Activated CD8-positive, alpha-beta T cell treated with anti-CD3 and anti-CD28 coated beads for 36 hours (primary cell): ENCODE measurements at regions not wholly inside any gene's neighbourhood (a gene's known extent, or its start where the extent isn't known, plus 50 kb on each side); places are given as distances from the start of the nearest gene placed in this dataset.
"Not testable (repeated sequence)": the region's sequence is repeated elsewhere in the genome, so short reads cannot be mapped to it uniquely, and the experiment has no call there.

Source experiments
- ATAC-seq: fragments of 200-7000 bp; cut with Tn5 transposase; one replicate; pipeline ENCODE4 v1.10.0; 2021; ENCODE audit warnings: mild to moderate bottlenecking, moderate library complexity
- CTCF ChIA-PET: fragments of 350-600 bp; sonication (Branson Sonifier 250); formaldehyde crosslinking; loops from one replicate; lab custom pipeline; 2021; ENCODE audit warnings: antibody characterized with exemption; lab: Charles Lee
- POLR2A ChIA-PET: fragments of 350-600 bp; sonication (Branson Sonifier 250); formaldehyde crosslinking; loops from one replicate; lab custom pipeline; 2021; ENCODE audit warnings: antibody characterized with exemption; lab: Charles Lee
- DNase-seq: peaks from one replicate; pipeline ENCODE4 v3.0.0-alpha.2; 2020
- H3K27ac Mint-ChIP-seq: one replicate; pipeline ENCODE4 v1.8.0; 2021; ENCODE audit warnings: mild to moderate bottlenecking, mixed read lengths
- H3K27me3 Mint-ChIP-seq: one replicate; pipeline ENCODE4 v1.8.0; 2021; ENCODE audit warnings: mixed read lengths
- H3K36me3 Mint-ChIP-seq: one replicate; pipeline ENCODE4 v1.8.0; 2021; ENCODE audit warnings: low read depth, mixed read lengths
- H3K4me1 Mint-ChIP-seq: one replicate; pipeline ENCODE4 v1.8.0; 2021; ENCODE audit warnings: low read depth, mixed read lengths
- H3K4me3 Mint-ChIP-seq: one replicate; pipeline ENCODE4 v1.8.0; 2021; ENCODE audit warnings: mild to moderate bottlenecking, moderate library complexity, mixed read lengths
- H3K9me3 Mint-ChIP-seq: one replicate; pipeline ENCODE4 v1.8.0; 2021; ENCODE audit warnings: mixed read lengths
- CTCF ChIP-seq: fragments of 200-600 bp; IDR thresholded peaks from one replicate; pipeline ENCODE4 v1.8.0; 2022; ENCODE audit warnings: antibody characterized with exemption, mild to moderate bottlenecking
- intact Hi-C: fragments of 100-400 bp; cut with micrococcal nuclease; formaldehyde crosslinking; loops from one replicate; pipeline ENCODE4 v1.10.0; 2022

GRCh38 chr5:2353871-2354440, 397.5 kb downstream of the IRX2 start:
- ChIA-PET POLR2A (no interaction called here), CTCF (no interaction called here)
- no peaks in the 10 kb centered on the region for H3K36me3 Mint-ChIP-seq
- H3K9me3 Mint-ChIP-seq, result peaks cover 8% of the 10 kb centered on the region
- no peaks in the 10 kb centered on the region for H3K4me1 Mint-ChIP-seq
- no peaks in the 10 kb centered on the region for H3K27me3 Mint-ChIP-seq
- ATAC-seq (no peak), DNase-seq (no peak)
- intact Hi-C loops, result no loop called here
- H3K4me3 Mint-ChIP-seq, result no peak overlapping the region
- no peak overlapping the region for H3K27ac Mint-ChIP-seq
- TF ChIP-seq CTCF, result no peak

DNA sequence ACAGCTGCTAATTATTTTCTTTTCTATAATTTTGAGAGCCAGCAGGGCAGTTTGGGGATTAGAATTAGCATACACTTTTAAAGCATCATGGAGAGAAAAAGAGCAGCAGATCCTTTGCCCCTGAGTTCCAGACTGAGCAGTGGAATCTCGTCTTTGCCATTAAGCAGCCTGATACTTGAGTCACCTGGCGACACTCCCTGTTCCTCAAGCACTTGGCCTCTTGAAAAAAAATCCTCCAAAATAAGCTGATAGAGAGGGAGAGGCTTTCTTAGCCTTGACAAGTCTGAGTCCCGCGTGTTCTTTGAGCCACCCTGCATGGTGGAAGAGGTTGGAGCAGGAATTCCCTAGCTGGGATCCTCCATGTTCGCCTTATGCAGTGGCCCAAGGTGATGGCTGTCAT, 398.3 kb downstream of the IRX2 start:
- TF ChIP-seq CTCF, result no peak
- ATAC-seq, result no peak

GRCh38 chr5:2352101-2352861, 399.2 kb downstream of the IRX2 start:
- no peak overlapping the region for H3K4me3 Mint-ChIP-seq

More for the DNA sequence above, 398.3 kb downstream of the IRX2 start:
- ChIA-PET CTCF (no interaction called here), POLR2A (no interaction called here)
- intact Hi-C loops, result no loop called here
- Mint-ChIP-seq H3K9me3 (peaks cover 8% of the 10 kb centered on the region), H3K27ac (no peak overlapping the region), H3K27me3 (no peaks in the 10 kb centered on the region), H3K36me3 (no peaks in the 10 kb centered on the region), H3K4me3 (no peak overlapping the region), H3K4me1 (no peaks in the 10 kb centered on the region)
- DNase-seq, result no peak

GRCh38 chr5:2349768-2350167, 401.7 kb downstream of the IRX2 start:
- ATAC-seq, DNase-seq, POLR2A ChIA-PET: not testable (repeated sequence)

More at GRCh38 chr5:2352101-2352861, 399.2 kb downstream of the IRX2 start:
- intact Hi-C loops, result no loop called here
- ChIA-PET POLR2A (no interaction called here), CTCF (no interaction called here)
- Mint-ChIP-seq H3K9me3 (peaks cover 10% of the 10 kb centered on the region), H3K27me3 (no peaks in the 10 kb centered on the region), H3K36me3 (no peaks in the 10 kb centered on the region), H3K4me1 (no peaks in the 10 kb centered on the region), H3K27ac (no peak overlapping the region)
- TF ChIP-seq CTCF, result no peak
- ATAC-seq, result no peak
- DNase-seq, result no peak

GRCh38 chr5:2338686-2339085, 412.8 kb downstream of the IRX2 start:
- intact Hi-C loops, result no loop called here
- H3K27me3 Mint-ChIP-seq, result peaks cover under 1% of the 10 kb centered on the region
- TF ChIP-seq CTCF, result no peak
- H3K4me1 Mint-ChIP-seq, result no peaks in the 10 kb centered on the region
- POLR2A ChIA-PET, result no interaction called here
- ATAC-seq (no peak), DNase-seq (no peak)
- no peaks in the 10 kb centered on the region for H3K36me3 Mint-ChIP-seq
- H3K27ac Mint-ChIP-seq, result no peak overlapping the region
- H3K9me3 Mint-ChIP-seq, result no peaks in the 10 kb centered on the region
- CTCF ChIA-PET, result no interaction called here
- H3K4me3 Mint-ChIP-seq, result no peak overlapping the region

More at GRCh38 chr5:2349768-2350167, 401.7 kb downstream of the IRX2 start:
- intact Hi-C loops, H3K36me3 Mint-ChIP-seq, H3K4me3 Mint-ChIP-seq, H3K27ac Mint-ChIP-seq, H3K4me1 Mint-ChIP-seq, CTCF ChIA-PET, H3K27me3 Mint-ChIP-seq: not testable (repeated sequence)
- peaks cover 10% of the 10 kb centered on the region for H3K9me3 Mint-ChIP-seq
